HG03175 (cell line): ENCODE measurements at regions not wholly inside any gene's neighbourhood (a gene's known extent, or its start where the extent isn't known, plus 50 kb on each side); places are given as distances from the start of the nearest gene placed in this dataset.
"Not testable (repeated sequence)": the region's sequence is repeated elsewhere in the genome, so short reads cannot be mapped to it uniquely, and the experiment has no call there.

Experiments used
- ATAC-seq: cut with Tn5 transposase; IDR thresholded peaks from one replicate; pipeline ENCODE4 v1.9.1; 2021; ENCODE audit warnings: mild to moderate bottlenecking, moderate library complexity; ENCODE audit not compliant: unreplicated experiment

- ATAC-seq = no peak
These were observed 505.2 kb downstream of the NSUN3 start for GRCh38 chr3:94568041-94568440.

DNA sequence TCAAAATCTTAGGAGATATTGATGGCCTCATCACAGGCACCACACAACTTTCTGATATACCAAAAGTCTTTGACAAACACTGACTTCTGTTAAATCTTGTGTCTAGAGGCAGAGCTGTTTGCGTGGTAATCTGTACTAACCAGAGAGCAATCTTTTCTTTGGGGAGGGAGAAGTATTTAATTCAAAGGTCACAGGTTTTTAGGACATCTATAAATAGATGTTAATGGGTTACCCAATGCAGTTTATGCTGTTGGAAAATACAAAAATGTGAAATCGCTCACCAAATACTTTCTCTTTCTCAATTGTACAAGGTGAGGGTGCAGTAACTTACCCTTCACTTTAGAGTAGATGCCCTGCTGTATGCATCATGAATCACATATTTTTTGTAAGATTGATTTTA is 510.5 kb downstream of the NSUN3 start:
- no peak for ATAC-seq

- no peak for ATAC-seq
These were observed 524.4 kb downstream of the NSUN3 start for GRCh38 chr3:94587291-94587690.

GRCh38 chr3:94593526-94594150 is 530.8 kb downstream of the NSUN3 start:
- no peak for ATAC-seq

DNA sequence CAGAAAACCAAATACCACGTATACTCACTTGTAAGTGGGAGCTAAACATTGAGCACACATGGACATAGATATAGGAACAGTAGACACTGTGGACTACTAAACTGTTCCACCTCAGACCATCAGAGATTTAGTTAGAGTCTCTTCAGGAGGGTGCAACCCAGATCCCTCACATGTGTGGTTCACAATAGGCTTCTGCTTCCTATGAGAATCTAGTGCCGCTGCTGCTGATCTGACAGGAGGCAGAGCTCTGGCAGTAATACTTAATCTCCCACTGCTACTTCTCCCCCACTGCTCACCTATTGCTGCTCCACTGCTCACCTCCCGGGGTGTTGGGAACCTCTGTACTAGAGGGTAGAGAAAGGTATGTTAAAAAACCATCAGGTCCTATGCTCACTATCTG is 533.3 kb downstream of the NSUN3 start:
- ATAC-seq = no peak

DNA sequence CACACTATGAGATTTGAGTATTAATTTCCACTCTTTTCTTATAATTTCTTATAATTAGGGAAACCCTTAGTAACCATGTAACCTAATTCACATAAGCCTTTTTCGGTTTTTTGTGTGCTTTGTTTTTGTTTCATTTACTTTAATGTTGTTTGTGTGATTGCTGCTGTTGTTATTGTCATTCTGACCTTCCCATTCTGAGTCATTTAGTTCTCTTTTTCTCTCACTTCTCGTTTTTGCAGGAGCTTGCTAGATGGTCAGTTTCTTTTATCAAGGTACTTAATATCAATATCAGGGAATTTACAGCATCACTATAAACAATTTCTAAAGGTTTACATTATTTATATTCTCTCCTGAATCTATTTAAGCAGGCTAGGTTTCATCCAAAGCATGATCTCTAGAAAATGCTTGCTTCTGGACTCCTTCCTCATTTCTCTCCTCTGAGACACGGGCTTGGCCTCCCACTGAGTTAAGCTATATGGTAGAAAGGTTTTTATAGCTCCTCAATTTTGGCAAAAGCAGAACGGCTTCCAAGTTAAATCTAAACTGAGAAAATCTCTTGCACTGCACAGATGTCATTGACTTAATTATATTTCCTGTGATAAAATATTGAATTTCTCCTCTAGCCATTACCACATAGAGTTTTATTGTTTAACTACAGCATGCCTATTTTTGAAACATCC is 534.2 kb downstream of the NSUN3 start:
- ATAC-seq = no peak

GRCh38 chr3:94607778-94608177 is 544.9 kb downstream of the NSUN3 start:
- ATAC-seq = no peak

DNA sequence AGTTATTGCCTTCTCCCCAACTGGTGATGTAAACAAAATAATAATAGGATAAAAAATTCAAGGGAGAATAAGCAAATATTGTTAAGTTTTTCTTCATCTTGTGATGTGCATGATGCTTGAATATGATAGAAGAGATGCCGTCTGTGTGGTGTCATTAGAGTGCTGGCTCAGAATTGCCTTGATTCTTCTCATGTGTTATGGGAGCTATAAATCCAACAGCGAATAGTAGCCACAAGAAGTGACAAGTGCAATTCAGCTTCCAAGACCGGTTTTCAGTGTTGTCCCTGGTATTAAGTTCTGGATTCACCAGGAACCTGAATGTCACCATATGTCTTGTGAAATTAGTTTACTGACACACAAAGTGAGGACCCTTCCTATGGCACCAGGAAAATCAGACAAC is 547.0 kb downstream of the NSUN3 start:
- no peak for ATAC-seq

DNA sequence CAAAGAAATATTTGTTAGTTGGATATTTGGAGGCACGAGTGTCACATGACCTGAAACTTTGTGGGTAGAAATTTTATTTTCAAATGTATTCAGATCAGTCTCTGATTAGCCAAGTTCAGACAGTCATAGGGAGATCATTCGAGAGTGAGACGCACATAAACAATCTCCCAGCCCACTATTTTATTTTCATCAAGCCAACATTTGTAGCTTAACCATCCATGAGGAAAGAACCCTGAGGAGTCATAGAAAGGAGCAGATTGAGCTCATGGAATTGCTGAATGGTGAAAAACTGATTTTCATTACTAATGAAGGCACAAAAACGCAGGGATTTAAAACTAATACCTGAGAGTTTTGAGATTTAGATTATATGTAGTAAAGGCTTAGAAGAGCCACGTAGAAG is 548.7 kb downstream of the NSUN3 start:
- no peak for ATAC-seq

GRCh38 chr3:94612631-94613030 is 549.8 kb downstream of the NSUN3 start:
- ATAC-seq = no peak

DNA sequence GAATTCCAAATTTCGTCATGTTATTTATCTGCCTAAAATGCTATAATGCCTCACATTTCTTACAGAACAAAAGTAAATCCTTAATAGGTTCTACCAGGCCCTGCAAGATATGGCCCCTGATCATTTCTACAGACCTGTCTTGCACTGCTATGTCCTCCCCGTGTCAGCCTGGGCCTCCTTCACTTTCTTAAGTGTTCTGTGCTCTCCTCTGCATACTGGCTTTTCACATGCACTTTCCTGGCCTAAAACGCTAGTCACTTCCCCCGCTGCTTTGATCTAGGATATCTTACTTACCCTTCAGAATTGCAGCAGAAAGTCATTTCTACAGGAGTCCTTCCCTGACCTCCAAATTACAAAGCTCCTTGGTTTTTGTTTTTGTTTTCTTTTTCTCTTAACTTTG is 551.3 kb downstream of the NSUN3 start:
- ATAC-seq = no peak

GRCh38 chr3:94615275-94616065 is 552.6 kb downstream of the NSUN3 start:
- ATAC-seq = no peak

DNA sequence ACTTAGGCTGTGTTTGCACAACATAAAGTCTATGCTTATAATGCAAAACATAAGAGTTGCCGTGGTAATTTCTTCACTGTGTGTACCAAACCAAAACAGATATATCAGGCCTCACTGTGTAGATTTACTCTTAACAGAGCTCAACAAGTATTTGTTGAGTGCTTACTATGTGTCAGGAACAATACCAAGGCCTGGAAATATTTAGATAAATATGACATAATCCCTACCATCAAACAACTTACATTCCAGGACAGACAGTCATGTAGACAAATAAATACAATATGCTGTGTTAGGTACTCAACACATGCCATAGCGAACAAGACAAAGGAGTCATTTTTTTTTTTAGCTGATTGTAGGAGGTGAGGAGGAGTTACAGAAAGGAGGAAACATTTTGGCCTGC is 554.0 kb downstream of the NSUN3 start:
- no peak for ATAC-seq

DNA sequence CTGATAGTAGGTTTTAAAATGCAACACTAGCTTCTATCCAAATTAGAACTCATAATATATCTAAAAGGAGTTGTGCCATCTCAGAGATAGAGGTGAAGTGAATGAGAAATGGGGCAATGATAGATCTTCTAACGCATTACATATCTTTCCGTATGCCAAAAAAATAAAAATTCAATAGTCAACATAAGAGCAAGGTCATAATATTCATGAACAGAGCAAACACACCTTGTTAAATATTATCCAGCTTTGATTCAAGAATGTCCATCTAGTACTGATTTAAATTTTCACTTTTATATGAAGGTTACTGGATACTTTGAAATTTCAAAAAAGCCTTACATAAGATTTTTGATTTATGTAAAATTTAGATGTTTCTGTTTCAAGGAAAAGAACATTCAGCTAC is 554.5 kb downstream of the NSUN3 start:
- no peak for ATAC-seq

GRCh38 chr3:94619643-94620042 is 556.8 kb downstream of the NSUN3 start:
- ATAC-seq = no peak

DNA sequence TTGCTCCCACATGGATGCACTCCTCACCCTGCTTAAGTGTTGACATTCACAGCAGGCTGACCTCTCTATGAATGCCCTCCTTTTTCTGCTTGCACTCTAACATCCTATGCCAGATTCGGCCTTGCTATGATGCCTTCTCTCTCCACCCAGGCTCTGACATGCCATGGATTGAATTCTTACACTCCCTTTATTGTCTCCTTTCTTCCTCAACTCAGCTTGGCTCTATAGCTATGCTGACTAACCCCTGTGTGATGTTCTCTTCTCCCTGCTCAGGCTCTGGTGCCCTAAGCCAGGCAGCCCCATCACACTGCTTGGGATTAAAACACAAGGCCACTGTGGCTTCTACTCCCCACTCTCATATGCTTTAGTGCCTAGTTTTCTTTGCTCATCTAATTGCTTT is 563.7 kb downstream of the NSUN3 start:
- ATAC-seq = no peak

DNA sequence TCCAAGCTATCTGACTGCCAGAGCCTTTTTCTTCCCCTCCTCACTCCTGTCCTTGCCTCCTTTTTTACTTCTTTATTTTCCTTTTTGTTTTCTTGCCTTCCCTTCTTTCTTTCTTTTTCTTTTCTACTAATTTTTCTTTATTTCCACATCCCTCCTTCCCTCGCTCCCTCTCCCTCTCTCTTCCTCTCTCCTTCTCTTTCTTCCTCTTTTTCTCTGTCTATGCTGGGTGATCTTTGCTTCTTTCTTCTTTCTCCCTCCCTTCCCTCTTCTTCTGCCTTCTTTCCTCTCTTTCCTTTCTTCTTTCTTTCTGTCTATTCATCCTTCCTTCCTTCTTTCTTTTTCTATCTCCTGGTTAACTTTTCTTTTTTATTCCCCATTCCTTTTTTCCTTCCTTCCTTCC is 564.8 kb downstream of the NSUN3 start:
- ATAC-seq = no peak

DNA sequence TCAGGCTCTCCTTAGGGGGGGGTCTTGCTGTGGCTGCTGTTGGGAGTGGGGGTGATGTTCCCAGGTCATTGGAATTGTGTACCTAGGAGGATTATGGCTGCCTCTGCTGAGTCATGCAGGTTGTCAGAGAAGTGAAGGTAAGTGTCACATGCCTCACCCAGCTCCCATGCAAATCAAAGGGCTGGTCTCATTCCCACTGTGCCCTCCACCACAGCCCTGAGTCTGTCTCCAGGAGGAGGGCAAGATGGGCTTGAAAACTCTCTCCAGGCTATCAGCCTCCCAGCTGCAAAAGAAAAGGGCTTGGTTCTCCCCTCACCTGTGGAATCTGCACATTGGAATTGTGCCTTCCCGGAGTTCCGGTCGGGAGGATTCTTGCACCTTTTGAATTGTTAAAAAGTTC is 580.5 kb downstream of the NSUN3 start:
- no peak for ATAC-seq

DNA sequence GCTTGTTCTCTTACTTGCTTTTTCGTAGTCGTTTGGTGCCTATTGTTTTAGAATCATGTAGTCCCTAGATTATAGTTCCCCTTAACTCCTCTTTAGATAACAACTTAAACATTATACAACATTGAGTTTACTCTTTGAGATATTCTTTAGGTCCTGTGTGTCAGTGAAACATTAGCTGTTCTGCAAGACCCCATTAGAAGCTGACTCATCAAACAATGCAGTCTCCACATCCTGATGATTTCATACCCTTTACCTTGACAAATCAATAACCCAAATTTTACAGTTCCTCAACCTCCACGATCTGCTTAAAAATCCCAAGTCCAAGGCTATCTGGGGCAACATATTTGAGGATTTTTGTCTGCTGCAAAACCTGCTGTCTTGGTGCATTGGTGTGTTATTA is 582.9 kb downstream of the NSUN3 start:
- no peak for ATAC-seq

DNA sequence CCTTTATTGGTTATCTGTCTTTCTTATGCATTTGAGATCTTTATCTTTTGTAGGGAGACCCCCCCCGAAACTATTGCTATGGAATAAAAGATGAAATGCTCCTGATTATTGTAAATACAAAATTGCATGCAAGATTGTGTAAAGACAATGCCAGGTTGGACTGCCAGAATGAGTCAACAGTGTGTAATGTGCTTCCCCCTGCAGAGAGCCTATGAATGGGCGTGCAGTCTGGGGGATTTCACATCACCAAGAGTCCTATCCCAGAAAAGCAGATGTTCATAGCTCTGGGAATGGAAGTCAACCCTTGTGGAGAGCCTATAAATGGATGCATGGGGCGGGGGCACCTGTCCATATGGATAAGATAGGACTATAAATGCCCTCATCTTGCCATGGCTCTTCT is 584.3 kb downstream of the NSUN3 start:
- no peak for ATAC-seq

GRCh38 chr3:94648270-94649180 is 585.7 kb downstream of the NSUN3 start:
- ATAC-seq = not testable (repeated sequence)
